OCI-LY3 (cell line): ENCODE measurements at regions not wholly inside any gene's neighbourhood (a gene's known extent, or its start where the extent isn't known, plus 50 kb on each side); places are given as distances from the start of the nearest gene placed in this dataset.

Experiments
- EZH2phosphoT487 ChIP-seq: fragments of 200-600 bp; shearing (Covaris generic); IDR thresholded peaks from 2 replicates; pipeline ENCODE4 v1.6.1; 2018; ENCODE audit warnings: antibody characterized with exemption, mixed run types, low read depth
- TF ChIP-seq, protein P1 (sequence below): fragments of 200-600, 300-600 bp; sonication (generic); IDR thresholded peaks from 2 replicates; pipeline ENCODE4 v1.5.1; 2014; ENCODE audit warnings: antibody characterized with exemption, low read length, low read depth

DNA sequence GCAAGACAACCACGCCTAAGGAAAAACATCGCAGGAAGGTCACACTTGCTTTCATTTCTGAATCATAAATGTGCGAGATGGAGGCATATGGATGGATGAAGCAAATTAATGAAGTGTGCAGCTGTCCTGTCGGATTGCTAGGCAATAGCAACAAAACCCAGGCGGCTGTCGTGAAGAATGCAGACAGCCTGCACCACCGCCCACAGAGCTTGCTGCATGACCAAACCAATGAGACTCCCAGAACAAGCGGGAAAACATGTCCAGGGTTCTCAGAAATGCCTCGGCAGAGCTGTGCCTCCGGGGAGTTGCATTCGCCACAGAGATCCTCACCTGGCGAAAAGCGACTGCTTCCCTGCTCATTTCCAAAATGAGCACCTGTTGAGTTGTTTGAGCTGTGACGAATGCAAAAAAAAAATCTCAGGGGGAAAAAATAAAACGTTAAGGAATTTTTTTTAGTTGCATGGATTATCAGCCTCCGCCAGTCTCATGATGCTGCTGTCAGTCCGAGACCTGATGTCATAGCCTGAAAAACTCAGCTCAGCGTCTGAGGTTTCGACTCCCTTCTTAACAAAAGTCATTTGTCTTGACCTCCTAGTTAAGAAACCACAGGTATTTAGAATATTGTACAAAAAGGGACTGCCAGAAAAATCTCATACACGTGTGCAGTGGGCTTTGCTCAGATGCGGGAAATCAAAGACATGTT is 155.5 kb upstream of the MXRA5 start:
- TF ChIP-seq EZH2phosphoT487: no peak
- TF ChIP-seq, protein P1, sequence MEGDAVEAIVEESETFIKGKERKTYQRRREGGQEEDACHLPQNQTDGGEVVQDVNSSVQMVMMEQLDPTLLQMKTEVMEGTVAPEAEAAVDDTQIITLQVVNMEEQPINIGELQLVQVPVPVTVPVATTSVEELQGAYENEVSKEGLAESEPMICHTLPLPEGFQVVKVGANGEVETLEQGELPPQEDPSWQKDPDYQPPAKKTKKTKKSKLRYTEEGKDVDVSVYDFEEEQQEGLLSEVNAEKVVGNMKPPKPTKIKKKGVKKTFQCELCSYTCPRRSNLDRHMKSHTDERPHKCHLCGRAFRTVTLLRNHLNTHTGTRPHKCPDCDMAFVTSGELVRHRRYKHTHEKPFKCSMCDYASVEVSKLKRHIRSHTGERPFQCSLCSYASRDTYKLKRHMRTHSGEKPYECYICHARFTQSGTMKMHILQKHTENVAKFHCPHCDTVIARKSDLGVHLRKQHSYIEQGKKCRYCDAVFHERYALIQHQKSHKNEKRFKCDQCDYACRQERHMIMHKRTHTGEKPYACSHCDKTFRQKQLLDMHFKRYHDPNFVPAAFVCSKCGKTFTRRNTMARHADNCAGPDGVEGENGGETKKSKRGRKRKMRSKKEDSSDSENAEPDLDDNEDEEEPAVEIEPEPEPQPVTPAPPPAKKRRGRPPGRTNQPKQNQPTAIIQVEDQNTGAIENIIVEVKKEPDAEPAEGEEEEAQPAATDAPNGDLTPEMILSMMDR: no peak
